ENCODE measurements at regions not wholly inside any gene's neighbourhood (a gene's known extent, or its start where the extent isn't known, plus 50 kb on each side); places are given as distances from the start of the nearest gene placed in this dataset.

- DNase-seq, result no peak
These were observed 395.2 kb downstream of the RAD51AP2 start for GRCh38 chr2:17122887-17123501.

GRCh38 chr2:17115466-17115865, 402.8 kb downstream of the RAD51AP2 start:
- no peak for DNase-seq

GRCh38 chr2:17115042-17115441, 403.2 kb downstream of the RAD51AP2 start:
- DNase-seq, result no peak

GRCh38 chr2:17107871-17108270, 410.4 kb downstream of the RAD51AP2 start:
- no peak for DNase-seq

GRCh38 chr2:17107151-17107550, 411.1 kb downstream of the RAD51AP2 start:
- DNase-seq, result no peak

GRCh38 chr2:17106418-17106817, 411.8 kb downstream of the RAD51AP2 start:
- DNase-seq, result no peak

- DNase-seq, result no peak
These were observed 413.8 kb downstream of the RAD51AP2 start for GRCh38 chr2:17104454-17104853.

- DNase-seq, result no peak
These were observed 416.6 kb downstream of the RAD51AP2 start for GRCh38 chr2:17101596-17101995.

GRCh38 chr2:17101091-17101490, 417.1 kb downstream of the RAD51AP2 start:
- DNase-seq, result no peak

- no peak for DNase-seq
These were observed 422.9 kb downstream of the RAD51AP2 start for GRCh38 chr2:17095340-17095739.

GRCh38 chr2:17093712-17094111, 424.5 kb downstream of the RAD51AP2 start:
- no peak for DNase-seq

- DNase-seq, result no peak
These were observed 421.4 kb upstream of the CYRIA start for GRCh38 chr2:17086990-17087389.

GRCh38 chr2:17085546-17086202, 420.0 kb upstream of the CYRIA start:
- DNase-seq, result no peak

- DNase-seq, result no peak
These were observed 419.2 kb upstream of the CYRIA start for GRCh38 chr2:17084877-17085276.

GRCh38 chr2:17083902-17084301, 418.3 kb upstream of the CYRIA start:
- no peak for DNase-seq

GRCh38 chr2:17079262-17079661, 413.6 kb upstream of the CYRIA start:
- DNase-seq, result no peak

- no peak for DNase-seq
These were observed 410.9 kb upstream of the CYRIA start for GRCh38 chr2:17076533-17076932.

- no peak for DNase-seq
These were observed 405.1 kb upstream of the CYRIA start for GRCh38 chr2:17070711-17071110.

- no peak for DNase-seq
These were observed 403.9 kb upstream of the CYRIA start for GRCh38 chr2:17069564-17069963.

GRCh38 chr2:17068021-17068420, 402.4 kb upstream of the CYRIA start:
- no peak for DNase-seq

- DNase-seq, result no peak
These were observed 399.9 kb upstream of the CYRIA start for GRCh38 chr2:17065536-17065935.

GRCh38 chr2:17061028-17061427, 395.4 kb upstream of the CYRIA start:
- DNase-seq, result no peak

- no peak for DNase-seq
These were observed 393.8 kb upstream of the CYRIA start for GRCh38 chr2:17059458-17059857.

- no peak for DNase-seq
These were observed 393.3 kb upstream of the CYRIA start for GRCh38 chr2:17058772-17059402.

Data from CD4-positive, alpha-beta T cell treated with Interferon gamma for 1 hour (primary cell).